ENCODE measurements at regions not wholly inside any gene's neighbourhood (a gene's known extent, or its start where the extent isn't known, plus 50 kb on each side); places are given as distances from the start of the nearest gene placed in this dataset.

- DNase-seq (ENCODE audit: low read depth): no peak
Observed at GRCh38 chr20:58139849-58140786, 88.3 kb downstream of the ANKRD60 start.

GRCh38 chr20:58138395-58138794, 90.1 kb downstream of the ANKRD60 start:
- DNase-seq (ENCODE audit: low read depth): no peak

DNA sequence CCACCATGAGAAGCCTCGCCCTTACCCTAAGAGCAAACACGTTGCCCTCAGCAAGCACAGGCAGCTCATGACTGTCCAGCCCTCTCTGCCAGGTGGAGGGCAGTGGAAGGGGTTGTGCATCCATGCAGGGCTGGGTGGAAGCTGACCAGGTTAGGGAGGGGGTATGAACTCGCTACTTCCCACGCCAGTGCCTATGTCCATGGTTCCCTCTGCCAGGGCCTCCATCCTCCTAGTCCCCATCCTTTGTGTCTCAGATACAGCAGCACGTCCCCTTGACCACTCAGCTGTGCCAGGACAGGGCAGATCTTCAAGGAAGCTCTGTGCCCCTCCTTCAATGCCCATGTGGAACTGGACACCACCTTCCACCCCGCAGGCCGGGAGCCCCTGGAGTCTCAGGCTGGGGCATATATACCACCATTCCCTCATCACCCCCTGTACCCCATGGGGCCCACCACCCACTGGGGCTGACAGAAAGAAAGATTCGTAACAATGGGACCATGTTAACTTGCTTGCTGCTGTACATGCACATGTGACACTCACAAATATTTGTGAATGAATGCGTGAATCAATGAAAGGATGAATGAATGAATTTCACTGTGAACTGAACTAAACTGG, 90.7 kb downstream of the ANKRD60 start:
- DNase-seq (ENCODE audit: low read depth): no peak

DNA sequence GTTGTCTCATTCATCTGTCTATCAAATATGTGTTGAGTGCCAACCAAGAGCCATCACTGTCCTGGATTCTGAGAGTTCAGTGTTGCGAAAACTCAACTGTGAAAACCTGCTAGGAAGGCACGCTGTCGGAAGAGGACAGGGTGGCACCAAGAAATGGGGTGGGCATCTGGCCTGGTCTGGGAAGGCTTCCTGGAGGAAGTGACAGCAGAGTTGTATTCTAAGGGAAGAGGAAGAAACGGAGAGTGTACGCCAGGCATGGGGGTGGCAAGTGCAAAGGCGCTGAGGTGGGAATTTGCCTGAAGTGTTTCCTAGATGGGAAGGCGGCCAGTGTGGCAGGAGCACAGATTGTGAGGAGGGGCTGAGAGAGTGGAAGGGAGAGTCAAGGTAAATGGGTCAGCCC, 91.2 kb downstream of the ANKRD60 start:
- DNase-seq (ENCODE audit: low read depth): no peak

- DNase-seq (ENCODE audit: low read depth): no peak
Observed at GRCh38 chr20:58136149-58136484, 92.3 kb downstream of the ANKRD60 start.

GRCh38 chr20:58135441-58136148, 92.9 kb downstream of the ANKRD60 start:
- DNase-seq (ENCODE audit: low read depth): no peak

- DNase-seq (ENCODE audit: low read depth): no peak
Observed at GRCh38 chr20:58133020-58133808, 95.2 kb downstream of the ANKRD60 start.

DNA sequence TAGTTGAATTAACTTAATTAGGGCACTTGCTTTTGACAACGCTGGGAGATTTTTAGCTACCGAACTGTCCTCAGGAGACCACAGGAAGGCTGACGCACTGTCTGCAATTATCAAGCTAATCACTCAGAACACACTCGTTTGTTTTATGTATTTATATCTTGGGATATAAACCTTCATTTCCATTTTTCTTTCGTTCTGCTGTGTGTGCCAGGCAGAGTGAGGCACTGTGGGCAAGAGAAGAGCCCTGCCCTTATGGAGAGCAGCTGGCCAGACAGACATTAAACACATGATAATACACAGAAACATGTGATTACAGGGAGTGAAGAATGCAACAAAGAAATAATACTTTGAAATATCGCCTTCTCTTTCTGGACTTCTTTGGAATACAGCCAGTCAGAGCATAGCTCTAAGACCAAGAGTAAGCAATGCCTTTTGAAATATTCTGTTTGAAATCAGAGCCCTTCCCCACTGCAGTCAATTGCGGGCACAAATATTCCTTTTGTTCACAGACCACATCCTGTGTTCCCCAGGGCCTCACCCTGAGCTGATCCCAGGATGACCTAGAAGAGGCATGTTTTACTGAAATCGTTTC, 96.8 kb downstream of the ANKRD60 start:
- DNase-seq (ENCODE audit: low read depth): no peak

DNA sequence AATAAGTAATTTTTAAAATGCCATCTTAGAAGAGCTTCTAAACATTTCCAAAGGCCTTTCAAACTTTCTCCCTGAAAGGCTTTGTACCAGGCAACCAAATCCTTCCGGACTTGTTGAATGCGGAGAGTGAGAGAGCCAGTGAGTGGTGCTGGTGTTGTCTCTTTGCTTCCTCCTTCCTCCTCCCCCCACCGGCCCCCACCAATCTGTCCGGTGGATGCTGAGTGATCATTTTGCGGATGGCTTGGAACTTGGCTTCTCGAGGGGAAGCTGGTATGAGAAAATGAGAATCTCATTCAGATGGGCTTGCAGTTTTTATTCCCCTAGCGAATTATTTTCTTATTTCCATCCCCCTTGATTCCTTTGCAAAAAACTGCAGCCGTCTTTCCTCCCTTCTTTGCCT, 97.3 kb downstream of the ANKRD60 start:
- DNase-seq (ENCODE audit: low read depth): no peak

DNA sequence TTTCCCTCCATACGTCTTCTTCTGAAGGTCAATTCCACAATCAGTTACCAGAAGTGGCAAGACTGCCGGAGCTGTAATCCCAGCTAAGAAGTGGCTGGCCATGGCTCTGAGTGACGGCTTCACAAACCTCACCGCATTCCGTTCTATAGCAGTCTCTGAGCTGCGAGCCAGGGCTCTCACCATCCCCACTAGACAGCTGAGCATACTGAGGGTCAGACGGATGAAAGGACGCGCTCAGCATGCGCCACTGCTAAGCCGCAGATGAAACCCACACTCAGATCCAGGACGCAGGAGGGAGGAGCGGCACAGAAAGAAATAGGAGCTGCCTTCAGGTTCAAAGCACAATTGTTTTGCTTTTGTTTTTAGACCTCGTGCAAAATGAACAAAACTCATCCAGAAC, 97.9 kb downstream of the ANKRD60 start:
- DNase-seq (ENCODE audit: low read depth): no peak

- no peak for DNase-seq (ENCODE audit: low read depth)
Observed at GRCh38 chr20:58130156-58130555, 98.3 kb downstream of the ANKRD60 start.

GRCh38 chr20:58129721-58130151, 98.7 kb downstream of the ANKRD60 start:
- DNase-seq (ENCODE audit: low read depth): no peak

GRCh38 chr20:58128635-58129625, 99.5 kb downstream of the ANKRD60 start:
- DNase-seq (ENCODE audit: low read depth): no peak

DNA sequence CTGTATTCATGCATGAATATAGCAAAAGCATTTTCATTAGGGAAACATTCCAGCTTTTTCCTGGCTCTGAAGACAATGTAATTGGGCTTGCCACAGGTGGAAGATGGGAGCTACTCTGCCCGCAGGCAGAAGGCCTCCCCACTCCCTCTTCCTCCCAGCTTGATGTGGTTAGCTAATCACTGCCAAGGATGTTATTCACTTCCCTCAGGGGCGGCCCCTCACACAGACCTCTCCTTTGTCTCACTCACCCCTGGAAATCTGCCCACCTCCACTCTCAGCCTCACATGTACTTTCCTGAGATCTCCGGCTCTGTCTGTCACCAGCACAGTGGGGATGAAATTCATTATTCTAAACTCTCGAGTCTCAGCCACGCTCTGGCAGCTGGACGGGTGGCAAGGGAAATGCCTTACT, 100.7 kb downstream of the ANKRD60 start:
- no peak for DNase-seq (ENCODE audit: low read depth)

DNA sequence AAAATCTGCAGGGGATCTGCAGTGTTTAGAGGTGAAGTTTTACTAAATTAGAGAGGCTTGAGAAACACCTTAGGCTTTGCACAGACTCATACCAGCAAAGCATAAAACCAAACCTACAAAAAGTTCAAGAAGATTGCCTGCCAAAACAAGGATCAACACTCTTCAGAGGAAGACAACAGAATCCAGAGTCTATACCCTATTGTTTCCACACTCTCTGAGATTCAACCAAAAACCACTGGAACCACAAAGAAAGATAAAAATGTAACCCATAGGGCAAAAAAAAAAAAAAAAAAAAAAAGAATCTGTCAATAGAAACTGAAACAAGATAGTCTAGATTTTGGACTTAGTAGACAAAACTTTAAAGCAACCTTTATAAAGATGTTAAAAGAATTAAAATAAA, 102.7 kb downstream of the ANKRD60 start:
- no peak for DNase-seq (ENCODE audit: low read depth)

DNA sequence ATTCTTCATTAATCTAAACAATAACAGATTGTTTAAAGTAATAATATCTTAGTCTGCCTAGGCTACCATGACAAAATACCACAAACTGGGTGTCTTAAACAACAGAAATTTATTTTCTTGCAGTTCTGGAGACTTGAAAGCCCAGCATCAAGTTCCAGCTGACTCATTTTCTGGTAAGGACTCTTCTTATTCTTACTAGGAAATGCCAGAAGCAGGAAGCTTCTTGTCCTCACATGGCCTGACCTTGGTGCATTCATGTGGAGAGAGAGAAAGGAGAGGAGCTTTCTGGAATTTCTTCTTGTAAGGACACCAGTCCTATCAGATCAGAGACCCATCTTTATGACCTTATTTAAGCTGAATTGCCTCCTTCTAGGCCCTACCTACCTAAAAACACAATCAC, 110.5 kb downstream of the ANKRD60 start:
- DNase-seq (ENCODE audit: low read depth): no peak

DNA sequence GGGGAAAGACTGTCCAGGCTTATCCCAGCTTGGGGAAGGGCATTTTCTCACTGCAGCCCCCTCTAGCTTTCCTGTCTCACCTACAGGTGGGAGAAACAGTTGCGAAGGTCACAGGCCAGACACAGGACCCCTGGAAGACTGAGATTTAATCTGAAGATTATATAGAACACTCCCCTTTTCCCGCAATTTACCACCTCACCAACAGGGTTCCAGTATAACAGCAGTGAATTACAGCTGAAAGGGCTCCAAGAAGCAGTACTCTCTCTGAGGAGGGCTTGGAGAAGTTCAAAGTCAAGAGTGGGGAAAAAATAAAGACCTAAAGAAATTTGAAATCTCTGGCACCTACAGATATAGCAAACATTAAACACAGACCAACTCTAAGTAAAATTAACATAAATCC, 111.9 kb downstream of the ANKRD60 start:
- DNase-seq (ENCODE audit: low read depth): no peak

GRCh38 chr20:58113716-58114115, 114.7 kb downstream of the ANKRD60 start:
- DNase-seq (ENCODE audit: low read depth): no peak

GRCh38 chr20:58112017-58112781, 116.3 kb downstream of the ANKRD60 start:
- no peak for DNase-seq (ENCODE audit: low read depth)

All from stimulated activated CD8-positive, alpha-beta memory T cell treated with anti-CD3 and anti-CD28 coated beads, Interleukin-4, amount 100 ng/mL, for 24 hours (primary cell).